ENCODE measurements at regions not wholly inside any gene's neighbourhood (a gene's known extent, or its start where the extent isn't known, plus 50 kb on each side); places are given as distances from the start of the nearest gene placed in this dataset.
"Not testable (repeated sequence)": the region's sequence is repeated elsewhere in the genome, so short reads cannot be mapped to it uniquely, and the experiment has no call there.

DNA sequence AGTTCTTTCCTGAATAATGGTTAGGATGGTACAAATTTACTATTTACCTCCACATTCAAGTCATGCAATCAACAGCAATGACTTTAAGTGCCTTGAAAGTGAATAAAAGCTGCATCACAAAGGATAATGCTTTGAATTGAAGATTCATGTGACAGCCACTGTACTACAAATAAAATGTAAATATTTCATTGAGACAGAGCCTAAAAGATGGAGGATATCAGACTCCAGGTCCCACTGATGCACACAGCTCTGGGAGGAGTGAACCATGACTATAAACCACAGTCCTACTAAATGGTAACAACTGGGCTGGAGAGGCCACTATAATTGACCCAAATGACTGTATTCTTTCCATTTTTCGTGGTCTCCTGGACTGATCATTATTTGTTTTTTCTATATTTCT lies 576.9 kb downstream of the ADCYAP1 start:
- no peak for DNase-seq (ENCODE audit: low read depth)

DNA sequence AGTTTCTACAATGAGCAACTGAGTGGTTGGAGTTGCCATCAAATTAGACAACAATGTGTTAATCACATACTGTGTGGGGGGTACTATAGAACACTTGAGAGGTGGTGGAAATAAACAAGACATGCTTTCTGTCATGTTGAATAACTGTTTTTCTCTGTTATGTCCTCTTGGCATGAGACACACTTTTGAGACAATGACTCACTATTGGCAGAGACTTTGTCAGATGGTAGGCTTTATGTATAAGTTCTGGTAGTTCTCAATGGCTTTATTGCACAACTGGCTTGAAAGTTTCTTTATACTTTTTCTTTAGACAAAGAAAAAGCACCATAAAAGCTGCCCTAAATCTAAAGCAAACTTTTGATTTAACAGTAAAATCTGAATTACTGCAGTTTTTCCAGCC lies 578.7 kb downstream of the ADCYAP1 start:
- no peak for DNase-seq (ENCODE audit: low read depth)

DNA sequence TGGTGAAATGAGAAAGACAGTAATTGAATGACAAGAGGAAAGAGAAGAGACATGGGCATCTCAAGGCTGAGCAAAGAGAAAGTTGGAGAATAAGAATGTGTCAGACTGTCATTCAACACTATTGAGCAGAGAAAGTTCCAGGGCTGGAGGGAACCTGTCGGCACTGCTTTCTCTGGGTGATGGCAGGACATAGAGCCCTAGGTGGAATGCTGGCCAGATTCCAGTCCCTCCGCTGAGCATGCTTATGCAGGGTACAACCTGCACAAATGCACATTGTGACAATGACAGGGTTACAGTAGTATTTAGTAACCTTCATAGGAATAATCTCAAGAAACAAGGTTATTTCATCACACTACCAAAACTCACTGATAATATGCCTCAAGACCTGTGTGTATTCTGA lies 582.8 kb downstream of the ADCYAP1 start:
- DNase-seq (ENCODE audit: low read depth), result no peak

DNA sequence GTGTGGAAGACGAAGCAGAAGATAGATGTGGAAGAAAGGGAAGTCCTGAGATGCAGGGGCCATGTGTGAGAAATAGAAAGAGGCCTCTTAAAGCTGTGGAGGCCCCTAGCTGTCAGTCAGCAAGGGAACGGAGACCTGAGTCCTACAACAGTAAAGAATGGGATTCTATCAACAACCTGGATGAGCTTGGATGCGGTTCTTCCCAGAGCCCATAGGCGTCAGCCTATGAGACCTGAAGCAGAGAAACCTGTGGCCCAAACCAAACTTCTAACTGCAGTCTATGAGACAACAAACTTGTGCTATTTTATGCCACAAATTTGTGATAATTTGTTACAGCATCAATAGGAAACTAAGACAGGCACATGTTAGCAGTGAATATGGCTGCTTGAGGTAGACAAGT lies 583.7 kb downstream of the ADCYAP1 start:
- no peak for DNase-seq (ENCODE audit: low read depth)

DNA sequence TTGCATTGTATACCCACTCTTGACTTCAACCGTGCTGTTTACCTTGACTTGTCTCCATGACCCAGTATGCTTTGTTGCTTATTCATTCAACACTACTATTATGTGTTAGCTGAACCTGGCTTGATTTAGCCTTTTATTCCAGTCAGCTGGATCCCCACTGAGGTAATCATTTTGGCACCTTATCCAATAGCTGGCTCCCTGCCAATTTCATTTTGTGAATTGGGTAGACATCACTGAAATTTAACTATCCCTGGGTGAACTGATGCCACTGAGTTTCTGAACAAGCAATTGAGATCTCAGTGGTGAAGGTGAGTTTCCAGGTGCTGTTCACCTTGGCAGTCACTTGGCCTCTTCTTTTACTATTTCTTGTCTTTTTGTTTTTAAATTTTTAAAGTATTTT lies 584.3 kb downstream of the ADCYAP1 start:
- no peak for DNase-seq (ENCODE audit: low read depth)

DNA sequence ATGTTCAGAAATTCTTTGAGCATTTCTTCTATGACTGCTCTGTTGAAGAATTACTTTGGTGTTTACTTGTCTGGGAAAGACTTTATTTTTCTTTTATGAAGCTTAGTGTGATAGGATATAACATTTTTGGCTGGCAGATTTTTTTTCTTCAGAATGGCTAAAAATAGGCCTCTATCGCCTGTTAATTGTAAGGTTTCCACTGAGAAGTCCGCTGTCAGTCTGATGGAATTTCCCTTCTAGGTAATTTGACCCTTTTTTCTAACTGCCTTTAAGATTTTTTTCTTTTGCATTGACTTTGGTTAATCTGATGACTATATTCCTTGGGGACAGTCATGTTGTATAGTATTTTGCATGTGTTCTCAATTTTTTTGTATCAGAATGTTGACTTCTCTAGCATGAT lies 590.7 kb downstream of the ADCYAP1 start:
- no peak for DNase-seq (ENCODE audit: low read depth)

DNA sequence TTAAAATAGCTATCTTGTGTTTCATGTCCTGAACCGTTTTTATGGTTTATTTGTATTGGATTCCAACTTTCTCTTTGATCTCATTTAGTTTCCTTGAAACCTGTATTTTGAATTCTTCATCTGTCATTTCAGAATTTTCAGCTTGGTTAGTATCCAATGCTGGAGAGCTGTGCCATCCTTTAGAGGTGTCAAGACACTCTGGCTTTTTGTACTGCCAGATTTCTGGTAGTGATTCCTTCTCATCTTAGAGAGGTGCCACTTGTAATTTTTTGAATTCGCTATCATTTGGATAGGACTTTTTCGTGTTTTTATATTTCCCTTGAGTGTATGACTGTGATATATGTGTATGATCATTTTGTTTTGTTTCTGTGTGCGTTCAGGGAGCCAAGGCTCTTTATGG lies 591.4 kb downstream of the ADCYAP1 start:
- DNase-seq (ENCODE audit: low read depth), result no peak

DNA sequence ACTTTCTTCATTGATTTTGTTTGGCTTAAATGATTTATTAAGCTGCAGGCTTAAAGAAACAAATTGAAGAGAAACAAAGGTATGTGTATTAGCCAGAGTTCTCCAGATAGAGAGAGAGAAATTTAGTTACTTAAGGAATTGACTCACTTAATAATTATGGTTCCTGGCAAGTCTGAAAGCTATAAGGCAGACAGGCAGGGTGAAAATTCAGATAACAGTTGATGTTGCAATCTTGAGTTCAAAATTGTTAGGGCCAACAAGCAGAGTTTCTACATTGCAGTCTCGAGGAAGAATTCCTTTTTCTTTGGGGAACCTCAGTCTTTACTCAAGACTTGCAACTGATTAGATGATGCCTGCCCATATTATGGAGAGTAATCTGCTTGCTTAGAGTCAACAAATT lies 593.5 kb downstream of the ADCYAP1 start:
- DNase-seq (ENCODE audit: low read depth), result no peak

DNA sequence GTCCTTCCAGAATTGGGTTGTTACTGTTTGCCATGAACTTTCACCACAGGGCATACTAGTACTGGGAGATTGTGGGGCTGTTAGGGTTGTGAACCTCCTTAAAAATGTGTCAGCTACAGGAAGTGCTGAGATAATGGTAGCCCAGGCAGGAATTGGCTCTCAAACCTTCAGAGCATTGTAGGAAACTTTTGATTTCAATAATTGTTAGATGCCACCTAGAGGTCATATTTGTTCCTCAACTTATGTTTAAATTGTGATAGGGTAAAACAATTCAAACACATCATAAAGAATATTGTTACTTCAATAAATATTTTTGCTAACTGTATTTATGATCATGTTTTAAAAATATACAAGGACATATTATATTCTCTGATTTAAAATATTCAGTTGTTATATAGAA lies 594.6 kb downstream of the ADCYAP1 start:
- no peak for DNase-seq (ENCODE audit: low read depth)

DNA sequence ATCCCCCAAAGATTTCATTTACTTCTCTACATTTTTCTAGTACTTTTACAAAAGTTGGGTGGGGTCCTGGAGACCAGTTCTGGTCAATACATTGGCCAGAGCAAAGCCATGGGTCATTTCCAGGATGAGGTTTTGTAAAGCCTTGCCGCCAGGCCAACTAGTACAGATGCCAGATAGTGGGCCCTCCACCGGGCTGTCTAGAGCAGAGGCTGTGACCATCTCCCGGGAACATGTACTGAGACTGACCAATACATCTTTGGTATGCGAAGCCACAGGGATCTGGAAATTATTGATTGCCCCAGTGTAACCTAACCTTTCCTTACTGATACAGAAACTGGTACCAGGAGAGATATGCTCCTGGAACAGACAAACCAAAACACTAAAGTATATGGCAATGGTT lies 599.2 kb downstream of the ADCYAP1 start:
- DNase-seq (ENCODE audit: low read depth), result no peak

DNA sequence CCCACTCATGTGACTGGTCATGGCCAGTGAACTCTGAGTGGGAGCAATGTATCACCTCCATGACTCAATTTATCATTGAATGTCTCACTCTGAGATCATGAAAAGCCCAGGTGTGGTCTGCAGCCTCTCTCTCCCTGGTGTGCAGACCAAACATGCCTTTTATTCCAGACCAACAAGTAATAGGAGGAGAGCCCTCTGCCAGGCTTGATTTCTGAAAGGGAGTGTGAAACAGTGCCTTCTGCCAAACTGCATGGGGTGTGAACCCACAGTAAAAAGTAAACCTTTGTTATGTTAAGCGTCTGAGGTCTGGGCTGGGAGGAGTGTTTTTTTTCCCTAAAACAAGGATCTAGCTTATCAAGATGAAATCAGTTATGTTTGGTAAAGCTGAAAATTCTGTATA lies 601.2 kb downstream of the ADCYAP1 start:
- DNase-seq (ENCODE audit: low read depth), result no peak

DNA sequence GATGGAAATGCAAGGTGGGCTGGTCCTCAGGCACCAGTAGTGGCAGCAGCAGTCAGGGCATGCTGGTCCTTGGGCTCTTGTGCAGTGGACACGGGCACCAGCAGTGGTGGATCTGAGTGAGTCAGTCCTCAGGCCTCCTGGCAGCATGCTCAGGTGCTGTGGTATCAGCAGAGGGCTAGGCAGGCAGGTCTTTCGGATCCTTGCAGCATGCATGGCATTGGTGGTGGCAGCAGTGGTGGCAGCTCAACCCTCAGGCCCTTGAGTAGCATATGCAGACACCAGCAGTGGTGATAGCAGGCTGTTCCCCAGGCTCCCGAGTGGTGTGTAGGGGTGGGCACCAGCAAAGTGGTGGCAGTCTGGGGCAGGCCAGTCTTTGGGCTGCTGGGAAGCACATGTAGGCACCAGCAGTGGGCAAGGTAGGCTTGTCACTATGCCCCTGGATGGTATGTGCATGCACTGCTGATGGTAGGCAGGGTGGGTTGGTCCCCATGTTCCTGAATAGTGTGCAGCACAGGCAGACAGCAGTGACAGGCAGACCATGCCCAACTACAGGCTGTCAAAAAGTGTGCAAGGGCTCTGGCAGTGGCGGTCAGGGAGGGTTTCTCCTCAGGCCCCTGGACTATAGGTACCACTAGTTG lies 606.0 kb downstream of the ADCYAP1 start:
- no peak for DNase-seq (ENCODE audit: low read depth)

DNA sequence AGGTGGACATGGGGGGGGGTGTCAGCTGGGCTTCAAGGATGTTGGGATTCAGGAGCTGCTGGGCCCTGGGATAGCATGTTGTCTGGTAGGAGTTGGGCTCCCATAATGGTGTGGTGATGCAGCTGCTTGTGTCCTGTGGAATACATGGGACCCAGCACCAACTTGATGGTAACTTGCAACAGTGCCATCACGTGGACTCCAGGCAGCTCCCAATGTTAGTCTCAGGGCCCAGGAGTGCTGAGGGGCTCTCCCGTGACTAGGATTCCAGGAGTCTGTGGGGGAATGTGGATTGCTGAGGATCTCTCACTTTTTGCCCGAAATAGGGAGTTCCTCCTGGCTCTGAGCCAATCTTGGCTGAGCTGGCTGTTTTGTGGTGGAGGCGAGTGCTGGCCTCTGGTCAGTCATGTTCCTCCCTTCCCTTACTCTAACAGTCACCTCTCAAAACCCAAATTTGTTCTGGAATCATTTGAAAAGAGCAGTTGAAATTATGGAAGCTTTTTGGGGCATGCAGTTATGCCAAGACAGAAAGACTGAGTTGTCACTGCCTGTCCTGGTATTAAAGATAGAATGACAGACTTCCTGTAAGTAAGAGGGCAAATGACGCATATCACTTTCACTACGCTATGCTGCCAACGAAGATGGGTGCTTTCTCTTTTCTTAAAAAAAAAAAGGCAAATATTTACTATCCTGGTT lies 607.1 kb downstream of the ADCYAP1 start:
- DNase-seq (ENCODE audit: low read depth), result no peak

DNA sequence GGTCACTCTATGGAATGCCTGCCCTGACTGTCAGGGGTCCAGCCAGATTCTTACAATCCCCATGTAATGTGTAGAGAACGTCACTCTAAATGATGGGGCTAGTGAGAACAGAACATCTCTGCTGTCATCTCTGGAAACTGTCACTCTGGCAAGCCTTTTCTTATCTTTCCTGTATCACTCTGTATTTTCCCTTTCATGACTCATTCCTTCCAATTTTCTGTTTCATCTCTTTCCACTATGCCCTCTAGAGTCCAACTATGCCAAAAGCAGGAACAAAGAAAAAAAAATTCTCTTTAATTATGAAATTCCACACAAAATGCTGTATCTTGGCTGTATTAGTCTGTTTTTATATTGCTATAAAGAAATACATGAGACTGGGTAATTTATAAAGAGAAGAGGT lies 608.8 kb downstream of the ADCYAP1 start:
- DNase-seq (ENCODE audit: low read depth), result no peak

DNA sequence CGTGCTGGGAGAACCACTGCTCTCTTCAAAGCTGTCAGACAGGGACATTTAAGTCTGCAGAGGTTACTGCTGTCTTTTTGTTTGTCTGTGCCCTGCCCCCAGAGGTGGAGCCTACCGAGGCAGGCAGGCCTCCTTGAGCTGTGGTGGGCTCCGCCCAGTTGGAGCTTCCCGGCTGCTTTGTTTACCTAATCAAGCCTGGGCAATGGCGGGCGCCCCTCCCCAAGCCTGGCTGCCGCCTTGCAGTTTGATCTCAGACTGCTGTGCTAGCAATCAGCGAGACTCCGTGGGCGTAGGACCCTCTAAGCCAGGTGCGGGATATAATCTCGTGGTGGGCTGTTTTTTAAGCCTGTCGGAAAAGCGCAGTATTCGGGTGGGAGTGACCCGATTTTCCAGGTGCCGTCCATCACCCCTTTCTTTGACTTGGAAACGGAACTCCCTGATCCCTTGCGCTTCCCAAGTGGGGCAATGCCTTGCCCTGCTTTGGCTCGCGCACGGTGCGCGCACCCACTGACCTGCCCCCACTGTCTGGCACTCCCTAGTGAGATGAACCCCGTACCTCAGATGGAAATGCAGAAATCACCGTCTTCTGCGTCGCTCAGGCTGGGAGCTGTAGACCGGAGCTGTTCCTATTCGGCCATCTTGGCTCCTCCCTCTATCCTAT lies 617.0 kb downstream of the ADCYAP1 start:
- not testable (repeated sequence) for DNase-seq (ENCODE audit: low read depth)

DNA sequence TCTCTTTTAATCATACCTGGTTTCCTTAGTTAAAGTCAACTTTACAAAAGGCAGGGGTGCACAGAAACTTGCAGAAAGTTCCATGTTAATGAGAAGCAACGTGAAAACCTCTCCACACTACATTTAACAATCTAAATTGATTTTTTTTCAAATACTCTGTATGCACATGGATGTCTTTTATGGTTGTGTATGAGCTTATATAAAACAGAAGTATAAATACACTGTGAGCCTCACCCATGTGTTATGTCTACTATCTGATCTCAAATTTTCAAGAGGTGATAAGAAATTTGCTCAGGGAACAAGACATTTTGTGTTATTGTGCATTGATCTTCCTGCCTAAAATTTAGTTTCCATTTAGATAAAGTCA lies 617.6 kb downstream of the ADCYAP1 start:
- DNase-seq (ENCODE audit: low read depth), result no peak

DNA sequence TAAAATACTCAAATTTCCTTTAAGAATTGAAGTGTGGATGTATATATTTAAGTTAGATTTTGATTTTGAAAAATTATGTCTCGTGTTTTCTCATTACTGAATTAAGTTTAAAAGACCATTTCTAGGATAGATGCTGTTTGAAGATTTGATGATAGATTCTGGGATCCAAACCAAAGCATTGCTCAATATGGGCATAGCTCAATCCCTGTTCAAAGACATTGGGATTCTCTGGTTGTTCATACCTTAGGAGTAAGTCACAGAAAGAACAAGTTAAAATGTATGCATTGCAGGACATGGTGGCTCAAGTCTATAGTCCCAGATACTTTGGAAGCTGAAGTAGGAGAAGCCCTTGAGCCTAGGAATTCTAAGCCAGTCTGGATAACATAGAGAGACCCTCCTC lies 622.3 kb downstream of the ADCYAP1 start:
- DNase-seq (ENCODE audit: low read depth), result no peak

DNA sequence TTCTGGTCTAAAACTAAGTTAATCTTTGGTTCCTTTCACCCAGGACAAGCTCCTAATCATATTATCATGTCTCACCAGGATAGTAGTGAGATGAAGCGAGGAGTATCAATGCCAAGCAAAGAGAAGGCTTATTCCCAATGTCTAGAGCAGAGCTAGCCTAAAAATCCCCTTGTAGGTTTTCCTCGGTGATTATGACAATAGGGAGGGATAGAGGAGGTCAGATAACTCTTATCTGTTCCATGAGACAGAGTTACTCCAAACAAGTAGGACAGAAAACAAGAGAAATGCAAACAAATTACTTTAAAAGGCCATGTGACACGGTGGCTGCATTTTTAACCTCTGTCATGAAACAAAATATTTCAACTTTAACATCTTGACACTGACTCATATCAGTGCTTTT lies 623.1 kb downstream of the ADCYAP1 start:
- DNase-seq (ENCODE audit: low read depth), result no peak

DNA sequence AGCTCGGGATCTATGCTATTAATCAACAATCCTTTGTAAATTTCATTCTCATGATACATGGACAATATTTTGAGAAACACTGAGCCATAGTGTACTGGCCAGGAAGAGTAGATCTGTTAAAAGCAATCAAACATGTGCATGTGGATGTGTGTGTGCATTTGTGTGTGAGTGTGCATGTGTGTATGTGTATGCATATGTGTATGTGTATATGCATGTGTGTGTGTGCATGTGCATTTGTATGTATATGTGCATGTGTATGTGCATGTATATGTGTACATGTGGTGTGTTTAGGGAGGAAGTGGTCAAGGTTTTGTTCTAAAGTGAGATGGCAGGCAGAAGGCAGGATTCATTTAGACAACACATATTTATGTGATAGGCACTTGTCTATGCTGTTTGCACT lies 623.8 kb downstream of the ADCYAP1 start:
- no peak for DNase-seq (ENCODE audit: low read depth)

DNA sequence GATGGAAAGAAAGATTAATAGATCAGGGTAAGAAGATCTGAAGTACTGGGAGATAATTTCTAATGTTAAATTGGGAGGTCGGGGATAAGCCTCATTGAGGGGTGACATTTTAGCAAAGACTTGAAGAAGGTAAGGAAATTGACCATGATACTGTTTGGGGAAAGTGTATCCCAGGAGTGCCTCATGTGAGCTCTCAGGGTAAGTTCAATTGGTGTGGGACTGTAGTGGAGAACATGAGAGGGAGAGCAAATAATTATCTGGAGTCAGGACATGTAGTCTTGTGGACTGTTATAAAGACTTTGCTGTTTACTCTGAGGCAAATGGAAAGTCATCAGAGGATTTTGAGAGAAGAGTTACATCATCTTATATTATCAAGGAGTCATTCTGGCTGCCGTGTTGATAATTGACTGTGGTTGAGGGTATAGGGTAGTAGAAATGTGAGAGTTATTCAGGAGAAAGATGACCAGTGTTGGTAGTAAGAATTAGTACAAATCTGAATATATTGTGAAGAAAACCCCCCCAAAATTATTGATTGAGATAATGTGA lies 624.4 kb downstream of the ADCYAP1 start:
- no peak for DNase-seq (ENCODE audit: low read depth)

DNA sequence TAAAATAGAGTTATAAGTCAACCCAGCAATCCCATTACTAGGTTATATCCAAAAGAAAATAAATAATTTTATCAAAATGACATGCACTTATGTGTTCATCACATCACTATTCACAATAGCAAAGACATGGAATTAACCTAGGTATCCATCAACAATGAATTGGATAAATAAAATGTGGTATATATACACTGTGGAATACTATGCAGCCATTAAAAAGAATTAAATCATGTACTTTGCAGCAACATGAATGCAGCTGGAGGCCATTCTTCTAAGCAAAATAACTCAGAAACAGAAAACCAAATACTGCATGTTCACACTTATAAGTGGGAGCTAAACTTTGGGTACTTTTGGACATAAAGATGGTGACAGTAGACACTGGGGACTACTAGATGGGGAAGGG lies 626.0 kb downstream of the ADCYAP1 start:
- no peak for DNase-seq (ENCODE audit: low read depth)

DNA sequence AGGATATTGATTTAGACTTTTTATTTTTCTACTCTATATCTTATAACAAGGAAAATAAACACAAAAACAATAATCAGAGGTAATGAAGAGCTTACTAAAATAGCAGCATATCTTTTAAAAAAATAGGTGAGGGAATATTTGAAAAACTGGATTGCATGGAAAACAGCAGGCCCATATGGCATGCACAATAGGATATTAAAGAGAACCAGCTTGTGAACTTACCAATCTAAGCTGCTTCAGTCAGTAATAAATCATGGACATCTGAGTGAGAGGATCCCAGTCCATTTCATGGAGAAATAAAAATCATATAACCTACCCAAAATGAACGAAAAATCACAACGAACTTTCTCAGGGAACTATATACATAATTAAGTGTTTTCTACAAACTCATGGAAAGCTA lies 634.6 kb downstream of the ADCYAP1 start:
- DNase-seq (ENCODE audit: low read depth), result no peak

DNA sequence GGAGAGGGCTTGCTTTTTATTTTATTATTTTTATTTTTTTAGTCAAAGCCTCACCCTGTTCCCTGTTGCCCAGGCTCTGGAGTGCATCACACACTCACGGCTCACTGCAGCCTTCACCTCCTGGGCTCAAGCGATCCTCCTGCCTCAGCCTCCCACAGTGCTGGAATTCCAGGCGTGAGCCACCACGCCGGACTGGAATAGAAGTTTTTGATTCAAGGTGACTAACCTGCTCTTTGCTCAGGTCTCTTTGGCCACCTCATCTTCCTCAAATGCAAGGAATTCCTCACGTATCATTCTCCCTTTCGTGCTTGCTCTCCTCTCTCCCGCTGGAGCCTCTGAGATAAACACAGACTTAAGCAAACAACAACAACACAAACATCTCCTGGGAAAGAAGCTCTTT lies 636.8 kb downstream of the ADCYAP1 start:
- DNase-seq (ENCODE audit: low read depth), result no peak

Data from LHCN-M2 (cell line).